GM23248 (cell line): ENCODE measurements at regions not wholly inside any gene's neighbourhood (a gene's known extent, or its start where the extent isn't known, plus 50 kb on each side); places are given as distances from the start of the nearest gene placed in this dataset.

Experiments
- DNase-seq: peaks from one replicate; pipeline ENCODE4 v3.0.0-alpha.2; 2015
- H2AFZ ChIP-seq: fragments of 200-600 bp; sonication (generic); 2 replicates; pipeline ENCODE4 v1.6.1; 2016; ENCODE audit warnings: antibody characterized with exemption
- H3F3A ChIP-seq: fragments of 200-600 bp; sonication (generic); 2 replicates; pipeline ENCODE4 v1.6.1; 2016; ENCODE audit warnings: mild to moderate bottlenecking, antibody characterized with exemption, mixed run types; ENCODE audit not compliant: insufficient read depth
- H3K27ac ChIP-seq: fragments of 200-600 bp; sonication (generic); 2 replicates; pipeline ENCODE4 v1.5.1; 2016; ENCODE audit warnings: mild to moderate bottlenecking
- H3K27me3 ChIP-seq: fragments of 200-600 bp; sonication (generic); replicated peaks from 2 replicates; pipeline ENCODE4 v1.6.1; 2016; ENCODE audit warnings: mild to moderate bottlenecking; ENCODE audit not compliant: insufficient read depth
- H3K36me3 ChIP-seq: fragments of 200-600 bp; sonication (generic); 2 replicates; pipeline ENCODE4 v1.6.1; 2016; ENCODE audit warnings: low read depth, mild to moderate bottlenecking
- H3K4me1 ChIP-seq: fragments of 200-600 bp; sonication (generic); 2 replicates; pipeline ENCODE4 v1.6.1; 2016; ENCODE audit warnings: mild to moderate bottlenecking; ENCODE audit not compliant: insufficient read depth
- H3K4me2 ChIP-seq: fragments of 200-600 bp; sonication (generic); one replicate; pipeline ENCODE4 v1.6.1; 2016; ENCODE audit warnings: mild to moderate bottlenecking; ENCODE audit not compliant: unreplicated experiment
- H3K4me3 ChIP-seq: fragments of 200-600 bp; sonication (generic); 2 replicates; pipeline ENCODE4 v1.5.1; 2016; ENCODE audit warnings: mild to moderate bottlenecking
- H3K79me2 ChIP-seq: fragments of 200-600 bp; sonication (generic); 2 replicates; pipeline ENCODE4 v1.6.1; 2016; ENCODE audit warnings: mild to moderate bottlenecking; ENCODE audit not compliant: insufficient read depth
- H3K9ac ChIP-seq: fragments of 200-600 bp; sonication (generic); 2 replicates; pipeline ENCODE4 v1.6.1; 2016; ENCODE audit warnings: mild to moderate bottlenecking
- H3K9me2 ChIP-seq: fragments of 200-600 bp; sonication (generic); 2 replicates; pipeline ENCODE4 v1.6.1; 2016; ENCODE audit warnings: mixed run types, mild to moderate bottlenecking, moderate library complexity; ENCODE audit not compliant: insufficient read depth
- H3K9me3 ChIP-seq: fragments of 200-600 bp; sonication (generic); one replicate; pipeline ENCODE4 v1.6.1; 2017; ENCODE audit warnings: low read depth
- H4K20me1 ChIP-seq: fragments of 200-600 bp; sonication (generic); 2 replicates; pipeline ENCODE4 v1.6.0; 2016; ENCODE audit not compliant: insufficient read depth
- EZH2 ChIP-seq: fragments of 200-600 bp; sonication (generic); IDR thresholded peaks from 2 replicates; pipeline ENCODE4 v1.6.1; 2018; ENCODE audit warnings: antibody characterized with exemption, mild to moderate bottlenecking; ENCODE audit not compliant: insufficient read depth, poor library complexity, severe bottlenecking
- EZH2phosphoT487 ChIP-seq: fragments of 200-600 bp; sonication (generic); IDR thresholded peaks from 2 replicates; pipeline ENCODE4 v1.6.1; 2018; ENCODE audit warnings: antibody characterized with exemption, moderate library complexity, mild to moderate bottlenecking, low read depth; ENCODE audit not compliant: insufficient read depth
- WGBS, 2 experiments: methylation state at CpG; one replicate each; pipeline ENCODE4 v1.1.6; 2015 to 2017; ENCODE audit warnings: low lambda C conversion rate in 2 of 2, low coverage in 1 of 2; ENCODE audit errors: missing lambda C conversion rate in 2 of 2; 5-methylcytosine and 5-hydroxymethylcytosine counted together
- in situ Hi-C: fragments of 300-500 bp; cut with MboI; formaldehyde crosslinking; loops from 2 replicates; pipeline ENCODE4 v1.15.0; 2020

- no peaks in the 10 kb centered on the region for H3K9me2 ChIP-seq
- no peaks in the 10 kb centered on the region for H3K9me3 ChIP-seq
- no peak overlapping the region for H3K9ac ChIP-seq
- WGBS, 2 experiments: 39 to 40% methylated on average over 16 to 17 of the region's 17 CpGs
- peaks cover 17% of the 10 kb centered on the region for H3K4me1 ChIP-seq
- H3K79me2 ChIP-seq: no peaks in the 10 kb centered on the region
- peak overlapping the region; percentile 60 for H3K4me2 ChIP-seq
- no peaks in the 10 kb centered on the region for H3K36me3 ChIP-seq
- TF ChIP-seq EZH2phosphoT487 (no peak), EZH2 (no peak)
- H2AFZ ChIP-seq: peak overlapping the region; percentile 62
- peak overlapping the region; percentile 25; the same call in 1 of the 2 replicates for H3K4me3 ChIP-seq
- H3K27me3 ChIP-seq: no peaks in the 10 kb centered on the region
- in situ Hi-C loops: no loop called here
- no peak overlapping the region; the same call in 1 of the 2 replicates for H3K27ac ChIP-seq
- no peaks in the 10 kb centered on the region for H3F3A ChIP-seq
- H4K20me1 ChIP-seq: no peaks in the 10 kb centered on the region
- peak; percentile 63 for DNase-seq
Measured at GRCh38 chr10:30219971-30220751, 128.9 kb downstream of the MTPAP start.

- Histone ChIP-seq H2AFZ (no peak overlapping the region), H3K9ac (no peak overlapping the region)
- 93% methylated on average over 4 of the region's 4 CpGs for WGBS, 2 experiments
Measured at GRCh38 chr10:30216821-30217220, 132.3 kb downstream of the MTPAP start.

GRCh38 chr10:30215623-30216022 lies 133.5 kb downstream of the MTPAP start:
- Histone ChIP-seq H3K4me3 (no peak overlapping the region), H3K4me2 (no peak overlapping the region)
- TF ChIP-seq EZH2 (no peak), EZH2phosphoT487 (no peak)

More at GRCh38 chr10:30216821-30217220, 132.3 kb downstream of the MTPAP start:
- no peaks in the 10 kb centered on the region for H3K36me3 ChIP-seq
- no peaks in the 10 kb centered on the region for H3K9me3 ChIP-seq
- H3K27ac ChIP-seq: no peak overlapping the region
- no peaks in the 10 kb centered on the region for H3K79me2 ChIP-seq
- no peaks in the 10 kb centered on the region for H3K9me2 ChIP-seq
- no peaks in the 10 kb centered on the region for H4K20me1 ChIP-seq
- H3K4me2 ChIP-seq: no peak overlapping the region
- in situ Hi-C loops: no loop called here
- H3K4me3 ChIP-seq: no peak overlapping the region
- peaks cover 17% of the 10 kb centered on the region for H3K4me1 ChIP-seq
- DNase-seq: no peak
- no peaks in the 10 kb centered on the region for H3F3A ChIP-seq
- no peak for TF ChIP-seq EZH2
- no peak for TF ChIP-seq EZH2phosphoT487
- H3K27me3 ChIP-seq: no peaks in the 10 kb centered on the region; the same call in 1 of the 2 replicates

GRCh38 chr10:30215141-30215540 lies 133.9 kb downstream of the MTPAP start:
- H3F3A ChIP-seq: no peaks in the 10 kb centered on the region
- in situ Hi-C loops: no loop called here
- peak overlapping the region; percentile 63 for H2AFZ ChIP-seq
- 91 to 92% methylated on average over 2 of the region's 2 CpGs for WGBS, 2 experiments
- H3K79me2 ChIP-seq: no peaks in the 10 kb centered on the region
- H3K27ac ChIP-seq: no peak overlapping the region
- H3K4me3 ChIP-seq: no peak overlapping the region
- H3K4me2 ChIP-seq: no peak overlapping the region
- H3K9me3 ChIP-seq: no peaks in the 10 kb centered on the region
- H3K9ac ChIP-seq: no peak overlapping the region
- H3K27me3 ChIP-seq: no peaks in the 10 kb centered on the region; the same call in 1 of the 2 replicates
- H4K20me1 ChIP-seq: no peaks in the 10 kb centered on the region
- H3K9me2 ChIP-seq: no peaks in the 10 kb centered on the region
- DNase-seq: no peak
- no peaks in the 10 kb centered on the region for H3K36me3 ChIP-seq
- TF ChIP-seq EZH2 (no peak), EZH2phosphoT487 (no peak)
- peaks cover 12% of the 10 kb centered on the region; the same call in 1 of the 2 replicates for H3K4me1 ChIP-seq

More at GRCh38 chr10:30215623-30216022, 133.5 kb downstream of the MTPAP start:
- Histone ChIP-seq H3K9me3 (no peaks in the 10 kb centered on the region), H3F3A (no peaks in the 10 kb centered on the region), H3K27ac (no peak overlapping the region), H3K79me2 (no peaks in the 10 kb centered on the region), H2AFZ (peak overlapping the region; percentile 63), H3K9ac (no peak overlapping the region), H4K20me1 (no peaks in the 10 kb centered on the region), H3K36me3 (no peaks in the 10 kb centered on the region), H3K9me2 (no peaks in the 10 kb centered on the region), H3K4me1 (peaks cover 16% of the 10 kb centered on the region), H3K27me3 (no peaks in the 10 kb centered on the region; the same call in 1 of the 2 replicates)
- in situ Hi-C loops: no loop called here
- 32 to 35% methylated on average over 8 of the region's 8 CpGs for WGBS, 2 experiments
- DNase-seq: peak; percentile 12
